ENCODE measurements at regions not wholly inside any gene's neighbourhood (a gene's known extent, or its start where the extent isn't known, plus 50 kb on each side); places are given as distances from the start of the nearest gene placed in this dataset.

GRCh38 chr13:64075543-64076271 lies 2660.1 kb upstream of the PCDH20 start:
- no peaks in the 10 kb centered on the region for H3K27me3 ChIP-seq
- no peak for TF ChIP-seq CTCF (IDR thresholded peaks at IDR 0.05)
- TF ChIP-seq POLR2A (IDR thresholded peaks at IDR 0.05): no peak
- WGBS, 2 donors: 73 to 75% methylated on average over 6 to 11 of the region's 14 CpGs
- H3K4me1 ChIP-seq: no peaks in the 10 kb centered on the region
- H3K36me3 ChIP-seq: no peaks in the 10 kb centered on the region
- intact Hi-C loops (cut with DNase I): no loop called here
- no peak for DNase-seq
- peaks cover 0 to 41% (median 9%) of the 10 kb centered on the region in 3 donors for H3K9me3 ChIP-seq
- no peak overlapping the region for H3K27ac ChIP-seq
- H3K4me3 ChIP-seq: no peak overlapping the region

GRCh38 chr13:64074971-64075474 lies 2659.4 kb upstream of the PCDH20 start:
- DNase-seq: no peak
- H3K27me3 ChIP-seq: no peaks in the 10 kb centered on the region
- H3K27ac ChIP-seq: no peak overlapping the region
- no peaks in the 10 kb centered on the region for H3K36me3 ChIP-seq
- TF ChIP-seq CTCF (IDR thresholded peaks at IDR 0.05): no peak
- no peak for TF ChIP-seq POLR2A (IDR thresholded peaks at IDR 0.05)
- H3K4me3 ChIP-seq: no peak overlapping the region
- 77 to 85% methylated on average over 7 to 10 of the region's 12 CpGs for WGBS, 2 donors
- intact Hi-C loops (cut with DNase I): no loop called here
- peaks cover 0 to 41% (median 9%) of the 10 kb centered on the region in 3 donors for H3K9me3 ChIP-seq
- no peaks in the 10 kb centered on the region for H3K4me1 ChIP-seq

- Histone ChIP-seq H3K4me1 (no peaks in the 10 kb centered on the region), H3K4me3 (no peak overlapping the region), H3K27ac (no peak overlapping the region), H3K36me3 (no peaks in the 10 kb centered on the region), H3K27me3 (no peaks in the 10 kb centered on the region), H3K9me3 (peaks cover 0 to 33% (median 9%) of the 10 kb centered on the region in 3 donors)
- no peak for DNase-seq
- no peak for TF ChIP-seq CTCF (IDR thresholded peaks at IDR 0.05)
- TF ChIP-seq POLR2A (IDR thresholded peaks at IDR 0.05): no peak
- intact Hi-C loops (cut with DNase I): no loop called here
These were observed 2657.6 kb upstream of the PCDH20 start for GRCh38 chr13:64073203-64073602.

- intact Hi-C loops (cut with DNase I): no loop called here
- Histone ChIP-seq H3K4me1 (no peaks in the 10 kb centered on the region), H3K27ac (no peak overlapping the region), H3K36me3 (no peaks in the 10 kb centered on the region), H3K9me3 (peaks cover 0 to 16% (median 7%) of the 10 kb centered on the region in 3 donors), H3K27me3 (no peaks in the 10 kb centered on the region), H3K4me3 (no peak overlapping the region)
- DNase-seq: no peak
- 72 to 88% methylated on average over 1 of the region's 1 CpG for WGBS, 2 donors
- TF ChIP-seq POLR2A (IDR thresholded peaks at IDR 0.05): no peak
- no peak for TF ChIP-seq CTCF (IDR thresholded peaks at IDR 0.05)
These were observed 2655.7 kb upstream of the PCDH20 start for GRCh38 chr13:64071352-64071751.

GRCh38 chr13:64069892-64070291 lies 2654.2 kb upstream of the PCDH20 start:
- WGBS, 2 donors: 39 to 48% methylated on average over 1 of the region's 1 CpG
- intact Hi-C loops (cut with DNase I): no loop called here
- H3K27me3 ChIP-seq: no peaks in the 10 kb centered on the region
- H3K27ac ChIP-seq: no peak overlapping the region
- H3K4me3 ChIP-seq: no peak overlapping the region
- no peak for DNase-seq
- no peaks in the 10 kb centered on the region for H3K36me3 ChIP-seq
- peaks cover 0 to 1% (median 0%) of the 10 kb centered on the region in 3 donors for H3K9me3 ChIP-seq
- TF ChIP-seq CTCF (IDR thresholded peaks at IDR 0.05) (no peak), POLR2A (IDR thresholded peaks at IDR 0.05) (no peak)
- H3K4me1 ChIP-seq: no peaks in the 10 kb centered on the region
